Forelimb muscle (tissue), 1 donor: ENCODE measurements at regions not wholly inside any gene's neighbourhood (a gene's known extent, or its start where the extent isn't known, plus 50 kb on each side); places are given as distances from the start of the nearest gene placed in this dataset.

Experiments used
- DNase-seq: peaks from one replicate; pipeline ENCODE4 v3.0.0-alpha.2; 2013; ENCODE audit warnings: low read depth

DNA sequence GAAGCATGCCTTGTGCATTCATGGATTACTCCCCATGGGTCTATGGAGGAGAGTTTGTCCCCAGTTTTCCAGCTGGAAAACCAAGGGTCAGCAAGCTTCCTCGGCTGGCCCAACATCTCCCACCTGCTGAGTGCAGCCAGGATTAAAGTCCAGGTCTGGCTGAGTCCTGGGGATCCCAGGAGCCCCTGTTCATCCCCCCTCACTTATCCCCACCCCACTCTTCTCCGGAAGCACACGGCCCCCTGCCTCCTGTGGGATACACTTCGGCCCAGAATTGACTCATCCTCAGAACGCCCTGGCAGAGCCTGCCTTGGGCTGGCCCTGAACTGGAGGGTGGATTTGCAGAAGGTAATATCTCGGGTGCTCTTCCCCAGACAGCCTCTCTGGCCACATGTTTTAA is 276.1 kb downstream of the NPHP4 start:
- no peak for DNase-seq

DNA sequence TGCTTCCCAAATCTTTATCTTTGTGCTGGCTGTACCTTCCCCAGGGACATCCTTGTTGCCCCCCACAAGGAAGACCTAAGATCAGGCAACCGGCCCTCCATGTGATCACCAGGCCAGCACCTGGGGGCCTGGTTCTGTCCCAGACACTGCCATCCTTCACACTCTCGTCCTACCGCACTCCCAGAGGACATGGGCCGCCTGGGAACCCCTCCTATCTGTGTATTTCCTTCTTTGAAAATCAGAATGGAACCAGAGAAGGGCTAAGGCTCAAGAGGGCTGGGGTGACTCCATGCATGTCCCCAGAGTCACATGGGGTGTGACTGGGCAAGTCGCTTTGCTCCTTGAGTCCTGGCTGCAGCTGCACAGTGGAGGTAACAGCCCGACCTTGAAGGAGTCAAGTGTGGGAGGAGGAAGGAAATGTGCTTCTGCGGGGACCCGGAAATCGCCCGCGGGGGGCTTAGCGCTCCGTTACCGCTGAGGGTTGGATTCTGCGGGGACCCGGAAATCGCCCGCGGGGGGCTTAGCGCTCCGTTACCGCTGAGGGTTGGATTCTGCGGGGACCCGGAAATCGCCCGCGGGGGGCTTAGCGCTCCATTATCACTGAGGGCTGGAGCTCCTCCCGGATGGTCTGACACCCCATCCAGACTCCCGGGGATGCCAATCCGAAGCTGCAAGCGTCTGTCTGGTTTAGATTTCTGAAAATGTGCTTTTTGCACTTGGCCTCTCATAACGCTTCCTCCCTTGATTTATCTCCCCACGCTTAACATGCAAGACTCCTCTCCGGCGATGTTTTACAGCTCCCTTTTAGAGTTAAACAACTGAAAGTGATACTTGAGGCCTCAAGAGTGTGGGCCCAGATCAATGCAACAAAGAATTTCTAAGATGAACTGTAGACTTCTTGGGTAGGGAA is 278.9 kb downstream of the NPHP4 start:
- DNase-seq: no peak

DNA sequence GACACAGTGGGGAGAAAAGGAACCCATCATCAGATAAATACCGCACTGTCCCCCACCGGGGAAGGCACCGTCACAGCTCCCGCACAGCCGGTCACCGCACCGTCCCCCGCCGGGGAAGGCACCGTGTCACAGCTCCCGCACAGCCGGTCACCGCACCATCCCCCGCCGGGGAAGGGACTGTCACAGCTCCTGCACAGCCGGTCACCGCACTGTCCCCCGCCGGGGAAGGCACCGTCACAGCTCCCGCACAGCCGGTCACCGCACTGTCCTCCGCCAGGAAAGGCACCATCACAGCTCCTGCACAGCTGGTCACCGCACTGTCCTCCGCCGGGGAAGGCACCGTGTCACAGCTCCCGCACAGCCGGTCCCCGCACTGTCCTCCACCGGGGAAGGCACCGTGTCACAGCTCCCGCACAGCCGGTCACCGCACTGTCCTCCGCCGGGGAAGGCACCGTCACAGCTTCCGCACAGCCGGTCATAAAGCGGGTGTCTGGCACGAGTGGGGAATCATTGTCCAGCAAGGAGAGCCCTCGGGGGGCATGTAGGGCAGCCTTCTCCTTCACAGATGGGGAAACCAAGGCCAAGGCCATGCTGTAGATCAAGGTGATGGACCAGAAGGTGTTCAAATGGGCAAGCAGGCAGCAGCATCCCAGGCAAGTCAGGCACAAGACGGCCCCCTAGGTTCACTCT is 280.1 kb downstream of the NPHP4 start:
- DNase-seq: no peak

DNA sequence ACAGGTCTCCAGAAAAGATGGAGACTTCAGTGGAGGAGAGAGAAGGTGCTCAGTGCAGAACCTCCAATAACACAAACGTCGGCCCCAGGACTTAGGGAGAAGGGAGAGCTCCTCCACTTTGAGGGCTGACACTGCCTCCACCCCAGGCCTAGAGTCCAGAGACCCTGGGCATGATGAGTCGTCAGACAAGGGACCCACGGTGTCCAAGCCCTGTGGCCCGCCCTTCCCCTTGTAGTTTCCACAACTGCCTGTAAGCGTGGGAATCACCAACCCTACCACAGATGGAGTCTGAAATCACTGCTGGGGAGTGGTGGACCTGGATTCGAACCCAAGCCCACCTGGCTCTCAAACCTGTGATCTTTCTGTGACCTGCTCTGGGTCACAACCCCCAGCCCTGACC is 281.1 kb downstream of the NPHP4 start:
- DNase-seq: no peak

DNA sequence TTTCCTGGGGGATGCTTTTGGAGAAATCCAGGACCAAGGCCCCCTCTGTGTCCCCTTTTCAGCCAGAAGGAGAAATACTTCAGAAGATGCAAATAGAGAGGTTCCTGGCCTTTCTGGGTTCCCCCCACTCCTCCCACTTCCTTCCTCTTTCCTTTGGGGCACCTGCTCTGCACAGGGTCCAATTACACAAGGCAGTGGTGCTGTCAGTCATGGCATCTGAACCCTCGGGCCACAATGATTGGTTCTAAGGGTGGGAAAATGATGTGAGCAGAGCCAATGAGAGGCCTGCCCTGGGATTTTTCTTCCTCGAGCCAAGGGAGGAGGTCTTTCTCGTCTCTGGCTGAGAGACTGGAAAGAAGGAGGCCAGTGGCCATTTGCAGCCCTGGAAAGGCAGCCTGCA is 282.2 kb downstream of the NPHP4 start:
- DNase-seq: no peak

DNA sequence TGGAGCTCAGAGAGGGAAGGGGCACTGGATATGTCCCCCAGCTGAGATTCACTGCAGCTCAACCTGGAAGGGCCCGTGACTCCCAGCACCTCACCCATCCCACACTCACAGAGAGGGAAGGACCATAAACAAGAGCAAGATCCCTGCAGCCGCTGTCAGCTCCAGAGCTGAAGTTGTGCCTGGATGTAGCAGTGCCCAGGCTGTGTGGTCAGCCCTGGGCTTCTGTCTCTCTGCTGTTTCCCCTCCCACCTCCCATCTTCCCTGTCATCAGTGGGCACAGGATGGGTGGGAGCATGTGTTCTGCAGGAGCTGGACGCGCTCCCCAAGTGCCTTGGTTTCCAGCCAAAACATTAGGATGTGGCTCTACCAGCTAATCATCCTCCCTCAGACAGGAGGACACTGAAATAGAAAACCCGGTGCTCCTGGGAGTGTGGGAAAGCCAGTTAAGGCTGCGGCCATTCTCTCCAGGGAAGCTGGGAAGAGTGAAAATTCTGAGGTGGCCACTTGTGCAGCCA is 282.7 kb downstream of the NPHP4 start:
- DNase-seq: no peak

DNA sequence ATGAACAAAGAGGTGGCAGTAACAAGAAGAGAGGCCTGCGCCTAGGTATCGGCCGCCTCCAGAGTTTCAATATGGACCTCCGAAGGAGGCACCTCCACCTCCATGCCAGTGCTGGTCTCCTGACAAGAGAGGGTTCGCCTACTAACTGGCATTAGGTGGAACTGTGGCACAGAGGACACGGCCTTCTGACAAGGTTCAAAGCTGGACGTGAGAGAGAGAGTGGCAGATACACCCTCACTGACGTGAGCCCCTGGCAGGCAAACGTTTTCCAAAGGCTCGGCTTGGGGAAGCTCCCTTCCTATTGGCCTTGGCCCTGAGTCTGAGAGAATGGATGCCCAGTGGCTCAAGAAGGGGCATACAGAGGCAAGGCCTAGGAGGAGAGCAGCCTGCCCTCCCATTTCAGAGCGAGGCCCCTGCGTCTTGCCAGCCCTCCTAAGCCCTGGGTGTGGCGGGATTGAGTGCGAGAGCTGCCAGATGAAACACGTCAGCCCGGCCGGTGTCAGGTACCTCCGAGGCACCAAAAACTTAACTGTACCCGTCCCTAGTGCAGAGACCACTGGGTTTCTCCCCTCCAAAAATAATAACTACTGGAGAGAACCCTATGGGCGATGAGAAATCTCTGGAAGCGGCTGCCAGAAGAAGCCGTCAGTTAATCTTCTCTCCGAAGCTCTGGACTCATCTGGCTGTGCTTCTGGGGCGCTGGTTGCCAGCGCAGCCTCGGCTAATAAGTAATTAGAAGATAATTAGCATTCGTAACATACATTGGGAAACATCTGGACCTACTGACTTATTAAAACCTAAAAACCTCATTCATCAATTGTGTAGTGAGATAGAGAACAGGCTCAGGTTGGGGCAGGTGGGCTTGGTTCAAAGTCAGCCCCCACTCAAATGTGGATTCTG is 283.6 kb downstream of the NPHP4 start:
- DNase-seq: no peak

DNA sequence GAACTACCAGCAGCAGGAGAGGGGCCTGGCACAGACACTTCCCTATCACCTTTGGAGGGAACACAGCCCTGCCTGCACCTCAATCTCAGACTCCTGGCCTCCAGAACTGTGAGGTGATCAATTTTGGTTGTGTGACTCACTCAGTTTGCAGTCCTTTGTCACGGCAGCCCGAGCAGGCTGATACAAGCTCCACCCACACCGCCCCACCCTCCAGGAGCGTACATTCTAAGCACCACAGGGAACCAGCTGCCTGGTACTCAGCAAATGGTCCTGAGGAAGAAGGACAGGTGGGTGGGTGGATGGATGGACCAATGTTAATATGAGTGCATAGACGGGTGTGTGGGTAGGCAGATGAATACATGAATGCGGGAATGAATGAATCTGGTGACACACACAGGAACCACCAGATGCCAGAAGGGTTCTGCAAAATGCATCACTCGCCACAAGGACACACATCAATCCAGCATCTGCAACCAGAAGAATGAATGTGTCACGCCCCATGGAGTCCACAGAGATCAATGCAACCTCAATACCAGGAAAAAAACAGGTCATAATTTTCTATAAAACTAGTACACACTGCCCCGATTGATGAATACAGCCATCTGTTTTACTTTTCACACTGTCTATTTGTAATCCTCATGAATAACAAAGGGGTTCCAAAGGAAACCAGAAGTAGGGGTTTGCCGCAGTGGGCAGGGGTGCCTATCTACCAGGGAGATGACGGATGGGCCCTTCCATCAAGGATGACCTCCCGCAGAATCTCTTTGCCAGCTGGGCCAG is 284.5 kb downstream of the NPHP4 start:
- no peak for DNase-seq

DNA sequence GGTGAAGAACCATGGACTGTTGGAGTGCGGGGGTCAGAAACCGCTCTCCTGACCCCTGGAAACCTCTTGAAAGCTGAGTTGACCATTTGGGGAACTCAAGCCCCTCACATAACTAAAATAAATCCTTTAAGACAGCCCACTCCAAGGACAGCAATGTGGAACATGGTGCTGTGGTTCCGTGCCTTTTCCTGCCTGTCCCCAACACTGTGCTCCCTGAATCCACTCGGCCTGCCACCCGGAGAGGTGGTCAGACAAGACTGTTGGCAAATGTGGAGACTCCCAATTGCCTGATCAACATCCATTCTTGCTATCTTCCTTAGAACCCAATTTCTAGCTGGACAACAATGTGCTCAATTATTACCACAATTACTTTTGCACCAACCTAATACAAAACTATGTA is 286.0 kb downstream of the NPHP4 start:
- DNase-seq: no peak

DNA sequence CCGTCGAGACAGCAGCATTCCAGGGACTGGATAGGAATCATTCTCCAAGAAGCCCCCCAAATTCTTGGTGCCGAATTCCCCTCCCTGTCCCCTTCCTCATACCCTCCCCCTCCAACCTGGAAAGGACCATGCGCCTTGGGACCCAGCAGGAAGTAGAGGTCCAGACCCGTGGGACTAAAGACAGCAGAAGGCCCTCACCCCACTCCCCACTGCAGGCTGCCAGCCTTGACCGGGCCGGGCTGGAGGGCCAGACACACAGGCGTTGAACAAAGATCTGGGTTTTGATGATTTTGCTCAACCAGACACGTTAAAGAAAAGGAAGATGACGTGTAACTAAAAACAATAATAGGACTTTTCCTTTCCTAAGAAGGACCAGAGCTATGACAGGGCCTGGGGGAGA is 286.5 kb downstream of the NPHP4 start:
- DNase-seq: no peak

DNA sequence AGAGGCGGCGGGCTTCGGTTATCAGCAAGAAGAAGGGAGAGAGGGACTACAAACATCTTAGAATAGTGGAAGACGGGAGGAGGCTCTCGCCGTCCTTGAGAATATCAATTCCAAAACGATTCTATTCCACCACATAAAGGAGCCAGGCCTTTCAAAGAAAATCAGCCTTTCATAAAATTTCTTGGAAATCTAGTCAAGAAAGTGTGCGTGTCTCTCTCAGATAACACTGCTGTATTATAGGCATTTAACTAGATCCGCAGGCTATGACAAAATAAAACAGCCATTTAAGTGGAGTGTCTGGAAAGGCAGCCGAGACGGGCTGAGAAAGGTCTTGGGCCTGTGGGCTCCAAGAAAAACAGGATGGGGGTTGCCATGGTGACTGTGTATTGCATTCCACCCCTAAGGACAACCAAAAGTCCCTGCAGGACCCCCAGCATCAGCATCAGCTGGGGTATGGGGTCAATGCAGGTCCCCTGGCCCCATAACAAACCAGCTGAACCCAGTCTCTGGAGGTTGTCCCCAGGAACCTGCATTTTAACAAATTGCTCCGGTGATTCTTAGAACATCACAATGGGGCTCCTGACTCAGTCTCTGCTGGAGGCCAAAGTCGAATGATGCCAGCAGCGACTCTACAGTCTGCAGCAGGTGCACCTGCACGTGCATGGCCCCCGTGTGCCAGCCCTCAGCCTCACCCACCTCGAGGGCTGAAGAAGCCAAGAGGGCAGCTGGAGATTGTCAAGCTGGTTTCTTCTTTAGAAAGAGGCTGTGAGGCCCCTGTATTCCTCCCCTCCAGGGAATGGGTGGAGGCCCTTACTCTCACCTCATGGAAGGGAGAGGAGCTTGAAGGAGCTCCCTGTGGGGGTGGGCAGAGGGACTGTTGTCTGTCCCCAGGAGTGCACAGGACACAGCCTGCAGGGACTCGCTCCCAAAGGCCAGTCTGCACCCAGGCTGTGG is 287.4 kb downstream of the NPHP4 start:
- DNase-seq: no peak

DNA sequence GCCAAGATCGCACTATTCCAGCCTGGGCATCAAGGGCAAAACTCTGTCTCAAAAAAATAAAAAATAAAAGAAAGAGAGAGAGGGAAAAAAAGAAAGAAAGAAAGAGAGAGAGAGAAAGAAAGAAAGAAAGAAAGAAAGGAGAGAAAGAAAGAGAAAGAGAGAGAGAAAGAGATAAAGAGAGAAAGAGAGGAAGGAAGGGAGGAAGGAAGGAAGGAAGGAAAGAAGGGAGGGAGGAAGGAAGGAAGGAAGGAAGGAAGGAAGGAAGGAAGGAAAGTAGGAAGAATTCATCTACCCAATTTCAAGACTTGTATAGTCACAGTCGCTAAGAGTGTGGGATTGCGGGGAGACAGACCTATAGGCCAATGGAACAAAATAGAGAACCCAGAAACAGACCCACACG is 290.6 kb downstream of the NPHP4 start:
- DNase-seq: no peak

DNA sequence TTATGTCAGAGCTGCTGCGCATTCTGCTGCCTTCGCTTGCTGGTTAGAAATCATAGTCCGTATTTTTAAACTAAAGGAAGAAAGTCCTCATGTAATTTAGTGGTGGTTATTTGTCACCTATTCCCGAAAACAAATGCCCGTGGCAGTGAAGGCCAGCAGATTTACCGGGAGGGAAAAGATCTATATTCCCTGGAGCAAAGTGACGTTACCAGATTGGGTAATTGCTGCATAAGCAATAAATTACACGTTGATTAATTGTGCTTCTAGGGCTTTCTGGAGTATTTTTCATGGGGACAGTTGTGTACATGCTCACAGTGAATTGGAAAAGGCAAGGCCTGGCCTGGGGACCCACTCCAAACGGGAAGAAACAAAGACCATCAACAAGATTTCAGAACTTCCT is 298.7 kb downstream of the NPHP4 start:
- DNase-seq: no peak

DNA sequence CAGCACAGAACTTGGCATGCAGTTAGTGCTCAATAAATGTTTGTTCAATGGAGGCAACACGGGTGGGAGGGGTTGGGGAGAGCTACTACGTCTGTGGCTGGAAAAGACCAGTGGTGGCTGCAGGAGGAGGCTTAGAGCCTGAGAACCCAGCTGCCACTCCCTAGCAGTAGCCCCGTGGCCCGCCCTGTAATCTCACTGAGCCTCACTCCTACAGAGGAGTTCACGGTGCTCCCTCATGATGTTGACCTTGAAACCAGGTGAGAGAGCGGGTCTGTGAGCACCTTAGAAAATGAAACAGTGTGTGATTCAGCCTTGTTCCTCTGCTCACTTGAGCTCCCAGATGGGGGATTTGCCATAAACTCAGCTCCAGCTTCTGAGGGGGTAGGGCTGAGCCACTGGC is 299.6 kb downstream of the NPHP4 start:
- no peak for DNase-seq

DNA sequence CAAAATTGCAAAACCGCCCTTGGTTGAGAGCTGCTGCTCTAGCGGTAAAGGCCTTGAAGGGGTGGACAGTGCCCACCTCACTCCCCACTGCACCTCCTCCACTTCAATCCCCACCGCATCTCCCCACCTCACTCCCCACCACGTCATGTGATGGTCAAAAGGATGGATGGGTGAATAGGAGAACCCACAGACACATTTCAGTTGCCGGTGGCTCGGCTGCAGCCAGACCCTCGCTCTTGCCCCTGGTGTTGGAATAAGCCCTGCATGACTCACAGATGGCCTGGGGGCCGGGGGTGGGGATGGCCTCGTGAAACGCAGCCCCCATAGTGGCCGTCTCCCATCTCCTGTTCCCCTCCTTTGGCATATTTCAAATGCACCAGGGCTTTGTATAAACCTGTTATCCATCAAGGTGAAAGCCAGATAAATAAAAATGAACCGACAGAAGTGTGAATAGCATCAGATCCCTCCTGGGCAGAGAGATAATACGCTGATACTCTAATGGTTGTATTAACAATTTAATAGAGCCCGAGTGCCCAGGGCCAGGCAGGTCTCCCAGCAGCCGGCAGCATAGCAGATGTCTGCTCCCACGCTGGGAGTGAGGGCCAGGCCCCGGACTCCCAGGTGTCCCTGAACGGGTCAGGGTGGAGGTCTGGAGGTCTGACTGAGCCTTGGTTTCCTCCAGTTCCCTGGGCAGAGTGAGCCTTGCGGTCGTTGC is 300.3 kb downstream of the NPHP4 start:
- no peak for DNase-seq

DNA sequence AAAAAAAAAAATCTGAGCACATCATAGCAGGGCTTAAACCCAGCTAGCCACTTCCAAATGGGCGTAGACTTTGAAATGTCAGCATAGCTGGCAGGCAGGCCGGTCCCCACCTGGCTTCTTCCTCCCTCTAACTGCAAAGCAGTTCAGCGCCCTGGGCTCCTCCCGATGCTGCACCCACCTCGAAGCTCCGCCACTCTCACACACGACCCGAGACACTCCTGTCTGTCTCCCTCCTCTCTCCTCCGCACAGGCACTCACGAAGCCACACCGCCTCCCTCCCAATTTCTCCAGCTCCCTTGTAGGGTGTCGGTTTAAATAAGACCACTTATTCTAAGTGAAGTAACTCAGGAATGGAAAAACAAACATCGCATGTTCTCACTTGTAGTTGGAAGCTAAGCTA is 301.3 kb downstream of the NPHP4 start:
- no peak for DNase-seq

DNA sequence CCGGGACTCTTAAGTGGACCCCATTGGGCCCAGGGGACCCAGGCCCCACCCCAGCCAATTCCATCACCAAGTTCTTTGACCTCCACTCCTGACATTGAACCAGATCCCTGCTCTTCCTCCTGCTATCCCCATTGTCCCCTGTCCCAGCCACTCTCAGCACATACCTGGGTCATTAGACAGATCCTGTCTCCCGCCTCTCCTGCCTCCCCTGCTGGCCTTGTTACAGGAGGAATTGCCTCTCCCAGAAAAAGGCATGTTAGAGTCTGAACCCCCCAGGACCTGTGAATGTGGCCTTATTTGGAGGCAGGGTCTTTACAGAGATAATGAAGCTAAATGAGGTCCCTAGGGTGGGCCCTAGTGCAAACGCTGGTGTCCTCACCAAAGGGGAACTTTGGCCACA is 301.9 kb downstream of the NPHP4 start:
- no peak for DNase-seq

DNA sequence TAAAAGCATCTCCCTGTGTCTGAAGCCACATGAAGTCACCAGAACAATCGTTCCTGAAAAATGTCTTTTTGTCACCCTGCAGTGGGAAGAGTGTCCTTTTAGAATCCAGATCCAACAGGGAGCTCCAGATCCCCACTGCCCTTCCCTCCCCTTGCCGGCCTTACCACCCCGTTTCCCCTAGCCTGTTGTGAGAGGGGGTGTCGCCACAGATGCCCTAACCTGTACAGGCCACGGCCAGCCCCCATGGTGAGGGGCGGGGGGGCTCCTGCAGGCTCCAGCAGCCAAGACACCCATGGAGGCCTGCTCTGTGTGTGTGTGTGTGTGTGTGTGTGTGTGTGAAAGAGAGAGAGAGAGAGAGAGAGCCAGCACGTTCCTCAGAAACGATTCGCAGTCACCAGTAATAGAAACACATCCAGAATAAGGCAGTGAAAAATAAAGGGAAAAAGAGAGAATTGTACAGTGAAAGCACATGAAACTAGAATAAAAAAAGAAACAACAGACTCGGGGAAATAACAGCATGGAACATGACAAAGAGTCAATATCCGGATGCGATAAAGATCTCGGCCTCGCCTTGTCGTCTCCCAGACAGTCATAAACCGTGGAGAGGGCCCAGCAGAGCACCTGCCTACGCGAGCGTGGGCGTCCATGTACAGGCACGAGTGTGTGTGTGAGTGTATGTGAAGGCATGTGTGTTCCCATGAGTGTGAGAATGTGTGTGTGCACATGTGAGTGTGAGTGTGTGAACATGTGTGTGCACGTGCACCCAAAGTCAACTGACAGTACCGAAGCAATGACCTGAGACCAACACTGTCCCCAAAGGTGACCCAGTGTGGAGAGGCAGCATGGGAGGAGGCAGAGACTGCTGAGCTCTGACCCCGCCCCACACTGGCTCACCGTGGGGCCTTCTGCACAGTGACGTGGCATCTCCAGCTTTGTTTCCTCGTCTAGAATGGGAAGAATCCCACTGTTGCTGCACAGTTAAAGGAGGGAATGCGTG is 303.8 kb downstream of the NPHP4 start:
- DNase-seq: no peak
